NT2/D1 (cell line): ENCODE measurements at regions not wholly inside any gene's neighbourhood (a gene's known extent, or its start where the extent isn't known, plus 50 kb on each side); places are given as distances from the start of the nearest gene placed in this dataset.

ENCODE experiments used
- DNase-seq: peaks from one replicate; pipeline ENCODE4 v3.0.0-alpha.2; 2011; ENCODE audit warnings: low read depth, low spot score
- H3K27me3 ChIP-seq: 2 replicates; pipeline ENCODE4 v1.6.0; 2011; ENCODE audit warnings: mild to moderate bottlenecking; ENCODE audit not compliant: insufficient read length, insufficient read depth
- H3K36me3 ChIP-seq: 2 replicates; pipeline ENCODE4 v1.6.1; 2011; ENCODE audit warnings: mild to moderate bottlenecking, low read length, mixed read lengths; ENCODE audit not compliant: insufficient read depth, insufficient read length
- H3K4me1 ChIP-seq: 2 replicates; pipeline ENCODE4 v1.5.1; 2011; ENCODE audit not compliant: insufficient read depth, insufficient read length
- H3K4me3 ChIP-seq: 2 replicates; pipeline ENCODE4 v1.5.1; 2011; ENCODE audit warnings: low read depth; ENCODE audit not compliant: insufficient read length
- H3K9ac ChIP-seq: 2 replicates; pipeline ENCODE4 v1.6.0; 2011; ENCODE audit warnings: low read depth; ENCODE audit not compliant: insufficient read length
- H3K9me3 ChIP-seq: 2 replicates; pipeline ENCODE4 v1.5.1; 2011; ENCODE audit warnings: mild to moderate bottlenecking, low read length; ENCODE audit not compliant: insufficient read depth
- SUZ12 ChIP-seq: IDR thresholded peaks from 2 replicates; pipeline ENCODE4 v1.6.1; 2011; ENCODE audit not compliant: insufficient read length, insufficient read depth; ENCODE audit errors: extremely low read depth
- YY1 ChIP-seq: IDR thresholded peaks from 2 replicates; pipeline ENCODE4 v1.6.1; 2011; ENCODE audit not compliant: insufficient read length, insufficient read depth
- ZNF274 ChIP-seq: IDR thresholded peaks from 2 replicates; pipeline ENCODE4 v1.6.1; 2011; ENCODE audit warnings: mild to moderate bottlenecking, low read depth, low read length

GRCh38 chr11:8754241-8754640 is 71.6 kb downstream of the RPL27A start:
- Histone ChIP-seq H3K9ac (no peak overlapping the region), H3K36me3 (peaks cover 12% of the 10 kb centered on the region), H3K27me3 (no peaks in the 10 kb centered on the region), H3K4me1 (no peaks in the 10 kb centered on the region), H3K4me3 (no peak overlapping the region), H3K9me3 (no peaks in the 10 kb centered on the region)
- no peak for DNase-seq
- TF ChIP-seq SUZ12, result no peak
- TF ChIP-seq YY1, result no peak
- TF ChIP-seq ZNF274, result no peak

GRCh38 chr11:8756201-8756600 is 73.6 kb downstream of the RPL27A start:
- Histone ChIP-seq H3K27me3 (no peaks in the 10 kb centered on the region), H3K9me3 (no peaks in the 10 kb centered on the region), H3K9ac (no peak overlapping the region), H3K4me1 (peaks cover 2% of the 10 kb centered on the region), H3K4me3 (no peak overlapping the region), H3K36me3 (peaks cover 10% of the 10 kb centered on the region)
- no peak for DNase-seq
- TF ChIP-seq SUZ12 (no peak), ZNF274 (no peak), YY1 (no peak)

- H3K4me3 ChIP-seq, result no peak overlapping the region
- no peak overlapping the region for H3K9ac ChIP-seq
- no peaks in the 10 kb centered on the region for H3K9me3 ChIP-seq
- no peak for DNase-seq
- peaks cover 2% of the 10 kb centered on the region for H3K4me1 ChIP-seq
- H3K36me3 ChIP-seq, result peaks cover 10% of the 10 kb centered on the region
- TF ChIP-seq SUZ12, result no peak
- TF ChIP-seq ZNF274, result no peak
- H3K27me3 ChIP-seq, result no peaks in the 10 kb centered on the region
Measured at GRCh38 chr11:8757047-8757446, 74.5 kb downstream of the RPL27A start.

GRCh38 chr11:8757533-8757932 is 74.9 kb downstream of the RPL27A start:
- Histone ChIP-seq H3K36me3 (peaks cover 10% of the 10 kb centered on the region), H3K27me3 (no peaks in the 10 kb centered on the region), H3K9ac (no peak overlapping the region), H3K4me1 (peaks cover 2% of the 10 kb centered on the region), H3K9me3 (no peaks in the 10 kb centered on the region), H3K4me3 (no peak overlapping the region)
- no peak for TF ChIP-seq YY1
- DNase-seq, result no peak

GRCh38 chr11:8758619-8759169 is 76.1 kb downstream of the RPL27A start:
- DNase-seq, result no peak
- H3K4me1 ChIP-seq, result peaks cover 2% of the 10 kb centered on the region
- no peaks in the 10 kb centered on the region for H3K27me3 ChIP-seq
- H3K4me3 ChIP-seq, result no peak overlapping the region
- H3K36me3 ChIP-seq, result peaks cover 10% of the 10 kb centered on the region
- H3K9me3 ChIP-seq, result no peaks in the 10 kb centered on the region
- H3K9ac ChIP-seq, result no peak overlapping the region
- no peak for TF ChIP-seq SUZ12
- TF ChIP-seq YY1, result no peak
- no peak for TF ChIP-seq ZNF274

- Histone ChIP-seq H3K9me3 (no peaks in the 10 kb centered on the region), H3K36me3 (peaks cover 10% of the 10 kb centered on the region), H3K4me1 (peaks cover 2% of the 10 kb centered on the region), H3K4me3 (no peak overlapping the region), H3K9ac (no peak overlapping the region), H3K27me3 (no peaks in the 10 kb centered on the region)
- DNase-seq, result no peak
- TF ChIP-seq YY1, result no peak
- TF ChIP-seq ZNF274, result no peak
- no peak for TF ChIP-seq SUZ12
Measured at GRCh38 chr11:8759634-8760033, 77.0 kb downstream of the RPL27A start.

- no peak overlapping the region for H3K9ac ChIP-seq
- peaks cover 10% of the 10 kb centered on the region for H3K36me3 ChIP-seq
- H3K9me3 ChIP-seq, result no peaks in the 10 kb centered on the region
- no peaks in the 10 kb centered on the region for H3K27me3 ChIP-seq
- peaks cover 2% of the 10 kb centered on the region for H3K4me1 ChIP-seq
- no peak for DNase-seq
- TF ChIP-seq ZNF274, result no peak
- no peak for TF ChIP-seq YY1
- no peak for TF ChIP-seq SUZ12
- H3K4me3 ChIP-seq, result no peak overlapping the region
Measured at GRCh38 chr11:8760896-8761295, 78.3 kb downstream of the RPL27A start.

- Histone ChIP-seq H3K4me1 (peaks cover 3% of the 10 kb centered on the region), H3K27me3 (no peaks in the 10 kb centered on the region), H3K36me3 (peaks cover 4% of the 10 kb centered on the region), H3K9ac (no peak overlapping the region), H3K9me3 (no peaks in the 10 kb centered on the region), H3K4me3 (no peak overlapping the region)
- TF ChIP-seq SUZ12 (no peak), YY1 (no peak), ZNF274 (no peak)
- no peak for DNase-seq
Measured at GRCh38 chr11:8763070-8763685, 80.6 kb downstream of the RPL27A start.
